Keratinocyte (primary cell): ENCODE measurements at regions not wholly inside any gene's neighbourhood (a gene's known extent, or its start where the extent isn't known, plus 50 kb on each side); places are given as distances from the start of the nearest gene placed in this dataset.

Experiments used
- DNase-seq: peaks from one replicate; pipeline ENCODE4 v3.0.0-alpha.2; 2011; ENCODE audit warnings: low read depth, missing footprints, low spot score
- FAIRE-seq: peaks from 2 replicates; lab custom pipeline; 2011; peaks lifted over from hg19 to GRCh38; lab: Jason Lieb, UNC
- H2AFZ ChIP-seq: 2 replicates; pipeline ENCODE4 v1.6.0; 2012; ENCODE audit warnings: low read length, control low read depth, inconsistent platforms; ENCODE audit not compliant: control insufficient read depth
- H3K27ac ChIP-seq: 2 replicates; pipeline ENCODE4 v1.5.1; 2011; ENCODE audit warnings: low read length; ENCODE audit not compliant: control insufficient read depth, insufficient read depth
- H3K27me3 ChIP-seq: 3 replicates; pipeline ENCODE4 v1.6.0; 2011; ENCODE audit warnings: low read length; ENCODE audit not compliant: control insufficient read depth, insufficient read depth; ENCODE audit errors: extremely low read depth
- H3K36me3 ChIP-seq, 2 experiments: 2 replicates in 1 of 2; 3 replicates in 1 of 2; pipeline ENCODE4 v1.5.1; 2011; ENCODE audit warnings: low read length in 2 of 2, mild to moderate bottlenecking in 1 of 2; ENCODE audit not compliant: control insufficient read depth in 2 of 2, insufficient read depth in 2 of 2; ENCODE audit errors: extremely low read depth in 1 of 2
- H3K4me1 ChIP-seq: 3 replicates; pipeline ENCODE4 v1.5.1; 2011; ENCODE audit warnings: low read length; ENCODE audit not compliant: control insufficient read depth, insufficient read depth; ENCODE audit errors: extremely low read depth
- H3K4me2 ChIP-seq: 3 replicates; pipeline ENCODE4 v1.6.0; 2011; ENCODE audit warnings: low read depth, low read length; ENCODE audit not compliant: control insufficient read depth, insufficient read depth; ENCODE audit errors: extremely low read depth
- H3K4me3 ChIP-seq, 3 experiments: fragments of 200-600 bp in 1 of 3; sonication (generic) in 1 of 3; 2 replicates in 2 of 3; 3 replicates in 1 of 3; pipeline ENCODE4 v1.5.1; 2011 to 2016; ENCODE audit warnings: low read length in 3 of 3, mild to moderate bottlenecking in 3 of 3, control low read depth in 2 of 3, inconsistent platforms in 1 of 3, low read depth in 1 of 3, mixed read lengths in 1 of 3, mixed run types in 1 of 3, moderate library complexity in 1 of 3; ENCODE audit not compliant: control insufficient read depth in 2 of 3, insufficient read depth in 2 of 3; ENCODE audit errors: extremely low read depth in 1 of 3
- H3K79me2 ChIP-seq: 2 replicates; pipeline ENCODE4 v1.6.0; 2012; ENCODE audit warnings: low read length; ENCODE audit not compliant: control insufficient read depth, insufficient read depth
- H3K9ac ChIP-seq: 3 replicates; pipeline ENCODE4 v1.6.0; 2011; ENCODE audit warnings: low read length; ENCODE audit not compliant: control insufficient read depth, insufficient read depth; ENCODE audit errors: extremely low read depth
- H3K9me1 ChIP-seq: 3 replicates; pipeline ENCODE4 v1.6.0; 2011; ENCODE audit warnings: low read length; ENCODE audit not compliant: control insufficient read depth, insufficient read depth; ENCODE audit errors: extremely low read depth
- H3K9me3 ChIP-seq: 2 replicates; pipeline ENCODE4 v1.5.1; 2012; ENCODE audit warnings: low read depth, low read length; ENCODE audit not compliant: control insufficient read depth
- H4K20me1 ChIP-seq: 3 replicates; pipeline ENCODE4 v1.6.0; 2011; ENCODE audit warnings: low read length; ENCODE audit not compliant: control insufficient read depth, insufficient read depth; ENCODE audit errors: extremely low read depth
- EZH2 ChIP-seq: IDR thresholded peaks from one replicate; pipeline ENCODE4 v1.6.1; 2012; ENCODE audit warnings: inconsistent platforms, mild to moderate bottlenecking, low read length, moderate library complexity
- dilution Hi-C: fragments of 300-500 bp; cut with MboI; formaldehyde crosslinking; loops from one replicate; pipeline ENCODE4 v1.7.0; 2020; ENCODE audit warnings: low sequenced_read_pairs; ENCODE audit not compliant: extremely low pct_ligation_motif_present
- TF ChIP-seq, protein P1 (sequence below), 3 experiments: IDR thresholded peaks in 1 of 3; conservative IDR thresholded peaks in 1 of 3; optimal IDR thresholded peaks in 1 of 3; 2 replicates in 2 of 3; 3 replicates in 1 of 3; pipeline versions ENCODE3 to v1.5.1; 2011; ENCODE audit warnings: low read length in 3 of 3, mild to moderate bottlenecking in 3 of 3, moderate library complexity in 2 of 3, control low read depth in 1 of 3, inconsistent platforms in 1 of 3; ENCODE audit not compliant: insufficient read depth in 2 of 3; ENCODE audit errors: extremely low read depth in 1 of 3

DNA sequence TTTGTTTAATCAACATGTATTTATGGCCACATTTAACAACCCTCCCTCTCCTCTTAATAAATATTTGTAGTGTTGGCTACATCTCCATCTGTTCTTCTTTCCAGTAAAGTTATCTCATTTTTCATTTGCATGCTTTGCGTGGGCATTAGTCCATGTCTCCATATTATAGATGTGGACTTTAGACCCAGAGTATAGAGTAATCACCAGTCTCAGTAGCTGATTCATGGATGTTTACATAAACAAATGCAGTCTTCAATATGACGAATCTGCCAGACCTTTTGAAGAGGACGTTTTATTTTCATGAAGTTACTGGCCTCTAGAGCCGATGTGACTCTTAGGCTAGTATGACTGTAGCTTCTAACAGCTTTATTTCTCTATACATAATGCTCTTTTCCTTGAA, 1546.2 kb downstream of the OLFM4 start:
- Histone ChIP-seq H3K4me2 (no peak overlapping the region), H3K4me3 (no peak overlapping the region), H3K9me3 (no peaks in the 10 kb centered on the region), H3K4me1 (no peaks in the 10 kb centered on the region), H3K79me2 (no peaks in the 10 kb centered on the region), H4K20me1 (no peaks in the 10 kb centered on the region), H2AFZ (no peak overlapping the region), H3K27ac (no peak overlapping the region), H3K36me3 (no peaks in the 10 kb centered on the region), H3K9ac (no peak overlapping the region), H3K27me3 (no peaks in the 10 kb centered on the region), H3K9me1 (no peaks in the 10 kb centered on the region)
- no peak for DNase-seq
- dilution Hi-C loops = no loop called here
- no peak for FAIRE-seq
- no peak for TF ChIP-seq EZH2

DNA sequence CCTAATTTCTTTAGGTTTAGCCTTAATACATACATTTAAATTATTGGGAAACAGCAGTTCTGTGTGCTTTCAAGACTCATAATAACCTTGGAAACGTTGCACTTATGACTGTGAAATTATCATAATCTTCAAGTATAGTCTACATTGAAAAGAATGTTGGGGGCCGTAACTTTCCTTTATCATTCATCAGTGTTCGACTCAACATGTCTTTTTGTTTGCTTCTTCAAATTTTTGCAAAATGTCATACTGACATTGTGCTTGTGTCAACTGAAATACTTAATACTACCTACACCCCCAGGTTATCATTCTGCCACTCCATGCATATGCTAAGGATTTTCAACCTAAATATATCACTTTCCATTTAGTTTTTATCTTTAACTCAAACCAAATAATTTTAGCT, 1562.9 kb downstream of the OLFM4 start:
- Histone ChIP-seq H3K4me2 (no peak overlapping the region), H3K79me2 (no peaks in the 10 kb centered on the region), H3K4me1 (no peaks in the 10 kb centered on the region), H3K36me3 (no peaks in the 10 kb centered on the region), H3K9me1 (no peaks in the 10 kb centered on the region), H3K27me3 (no peaks in the 10 kb centered on the region), H3K9ac (no peak overlapping the region), H3K4me3 (no peak overlapping the region), H3K27ac (no peak overlapping the region), H4K20me1 (no peaks in the 10 kb centered on the region), H3K9me3 (peaks cover 5% of the 10 kb centered on the region), H2AFZ (no peak overlapping the region)
- no peak for TF ChIP-seq EZH2
- TF ChIP-seq, protein P1, sequence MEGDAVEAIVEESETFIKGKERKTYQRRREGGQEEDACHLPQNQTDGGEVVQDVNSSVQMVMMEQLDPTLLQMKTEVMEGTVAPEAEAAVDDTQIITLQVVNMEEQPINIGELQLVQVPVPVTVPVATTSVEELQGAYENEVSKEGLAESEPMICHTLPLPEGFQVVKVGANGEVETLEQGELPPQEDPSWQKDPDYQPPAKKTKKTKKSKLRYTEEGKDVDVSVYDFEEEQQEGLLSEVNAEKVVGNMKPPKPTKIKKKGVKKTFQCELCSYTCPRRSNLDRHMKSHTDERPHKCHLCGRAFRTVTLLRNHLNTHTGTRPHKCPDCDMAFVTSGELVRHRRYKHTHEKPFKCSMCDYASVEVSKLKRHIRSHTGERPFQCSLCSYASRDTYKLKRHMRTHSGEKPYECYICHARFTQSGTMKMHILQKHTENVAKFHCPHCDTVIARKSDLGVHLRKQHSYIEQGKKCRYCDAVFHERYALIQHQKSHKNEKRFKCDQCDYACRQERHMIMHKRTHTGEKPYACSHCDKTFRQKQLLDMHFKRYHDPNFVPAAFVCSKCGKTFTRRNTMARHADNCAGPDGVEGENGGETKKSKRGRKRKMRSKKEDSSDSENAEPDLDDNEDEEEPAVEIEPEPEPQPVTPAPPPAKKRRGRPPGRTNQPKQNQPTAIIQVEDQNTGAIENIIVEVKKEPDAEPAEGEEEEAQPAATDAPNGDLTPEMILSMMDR (optimal IDR thresholded peaks at IDR 0.05 in 1 of 3, IDR thresholded peaks at IDR 0.05 in 1 of 3, conservative IDR thresholded peaks at IDR 0.05 in 1 of 3; ENCODE audit: extremely low read depth in 1 of 3, insufficient read depth in 2 of 3, low read length in 3 of 3) = no peak
- no peak for DNase-seq
- dilution Hi-C loops = no loop called here
- no peak for FAIRE-seq

DNA sequence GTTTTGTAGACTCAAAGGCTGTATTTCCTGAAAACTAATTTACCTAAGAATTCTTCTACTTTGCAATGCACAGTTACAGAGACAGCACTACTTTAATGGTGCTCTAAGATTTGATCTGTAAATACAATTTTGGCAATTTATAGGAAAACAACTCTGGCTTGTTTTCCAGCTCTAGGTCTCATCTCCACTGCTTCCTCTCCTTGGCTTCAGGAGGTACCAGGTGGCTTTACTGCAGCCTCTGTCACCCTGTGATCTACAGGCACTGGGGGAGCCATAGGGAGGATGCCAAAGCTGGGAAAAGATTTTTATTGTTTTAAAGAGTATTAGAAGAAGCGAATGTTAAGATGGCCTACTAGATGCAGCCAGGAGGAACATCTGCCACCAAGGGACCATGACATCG, 1563.6 kb downstream of the OLFM4 start:
- no peak overlapping the region for H3K4me3 ChIP-seq
- TF ChIP-seq EZH2 = no peak
- TF ChIP-seq, protein P1 (optimal IDR thresholded peaks at IDR 0.05 in 1 of 3, IDR thresholded peaks at IDR 0.05 in 1 of 3, conservative IDR thresholded peaks at IDR 0.05 in 1 of 3; ENCODE audit: extremely low read depth in 1 of 3, insufficient read depth in 2 of 3, low read length in 3 of 3) = no peak
- no peak overlapping the region for H3K9ac ChIP-seq
- no peaks in the 10 kb centered on the region for H3K4me1 ChIP-seq
- no peaks in the 10 kb centered on the region for H3K27me3 ChIP-seq
- FAIRE-seq (no peak), DNase-seq (no peak)
- H3K4me2 ChIP-seq = no peak overlapping the region
- no peak overlapping the region for H2AFZ ChIP-seq
- no peaks in the 10 kb centered on the region for H3K9me1 ChIP-seq
- no peaks in the 10 kb centered on the region for H3K79me2 ChIP-seq
- no peak overlapping the region for H3K27ac ChIP-seq
- no peaks in the 10 kb centered on the region for H4K20me1 ChIP-seq
- H3K36me3 ChIP-seq = no peaks in the 10 kb centered on the region
- H3K9me3 ChIP-seq = peaks cover 5% of the 10 kb centered on the region
- dilution Hi-C loops = no loop called here
